ENCODE measurements at regions not wholly inside any gene's neighbourhood (a gene's known extent, or its start where the extent isn't known, plus 50 kb on each side); places are given as distances from the start of the nearest gene placed in this dataset.

- no peak for TF ChIP-seq ZNF462 (CRISPR knock-in tag; IDR thresholded peaks at IDR 0.05)
Measured at GRCh38 chr20:43859994-43860393, 54.7 kb upstream of the TOX2 start (continued).

- H3K4me3 ChIP-seq, result no peak overlapping the region
- ATAC-seq (no peak), DNase-seq (ENCODE audit: low spot score) (no peak)
- H3K79me2 ChIP-seq (replicated peaks; ENCODE audit: insufficient read depth), result no peaks in the 10 kb centered on the region
- no peak overlapping the region for H3K4me3 Mint-ChIP-seq
- no peaks in the 10 kb centered on the region for H3K4me1 Mint-ChIP-seq
- no peak overlapping the region for H3K4me2 ChIP-seq
- H3K27ac ChIP-seq (ENCODE audit: low read depth), result no peak overlapping the region
- H3F3A ChIP-seq (replicated peaks; ENCODE audit: low read depth), result no peaks in the 10 kb centered on the region
- no peaks in the 10 kb centered on the region for H3K4me1 ChIP-seq (ENCODE audit: insufficient read depth)
- H3K9me2 ChIP-seq (ENCODE audit: insufficient read depth), result no peaks in the 10 kb centered on the region
- no peaks in the 10 kb centered on the region for H3K36me3 Mint-ChIP-seq (ENCODE audit: low read depth)
- H3K27me3 ChIP-seq (ENCODE audit: insufficient read depth), result no peaks in the 10 kb centered on the region
- no peaks in the 10 kb centered on the region for H3K9me3 Mint-ChIP-seq
- H4K20me1 ChIP-seq (replicated peaks; ENCODE audit: insufficient read depth), result no peaks in the 10 kb centered on the region
- peaks cover 4% of the 10 kb centered on the region for H3K27me3 Mint-ChIP-seq (ENCODE audit: insufficient read depth, low read depth, poor library complexity)
- H3K27ac Mint-ChIP-seq, result no peak overlapping the region
- H3K36me3 ChIP-seq (ENCODE audit: insufficient read depth), result no peaks in the 10 kb centered on the region
- H2AFZ ChIP-seq, result no peak overlapping the region
- TF ChIP-seq EZH2phosphoT487 (IDR thresholded peaks at IDR 0.05; ENCODE audit: unreplicated experiment) (no peak), POLR2AphosphoS5 (IDR thresholded peaks at IDR 0.05; ENCODE audit: low read depth) (no peak), REST (IDR thresholded peaks at IDR 0.05; ENCODE audit: unreplicated experiment) (no peak), STAT1 (IDR thresholded peaks at IDR 0.05; ENCODE audit: unreplicated experiment) (no peak), ZNF114 (CRISPR knock-in tag; IDR thresholded peaks at IDR 0.05) (no peak), CREB1 (CRISPR knock-in tag; IDR thresholded peaks at IDR 0.05; ENCODE audit: low read depth) (no peak)
- TF ChIP-seq, protein P1, sequence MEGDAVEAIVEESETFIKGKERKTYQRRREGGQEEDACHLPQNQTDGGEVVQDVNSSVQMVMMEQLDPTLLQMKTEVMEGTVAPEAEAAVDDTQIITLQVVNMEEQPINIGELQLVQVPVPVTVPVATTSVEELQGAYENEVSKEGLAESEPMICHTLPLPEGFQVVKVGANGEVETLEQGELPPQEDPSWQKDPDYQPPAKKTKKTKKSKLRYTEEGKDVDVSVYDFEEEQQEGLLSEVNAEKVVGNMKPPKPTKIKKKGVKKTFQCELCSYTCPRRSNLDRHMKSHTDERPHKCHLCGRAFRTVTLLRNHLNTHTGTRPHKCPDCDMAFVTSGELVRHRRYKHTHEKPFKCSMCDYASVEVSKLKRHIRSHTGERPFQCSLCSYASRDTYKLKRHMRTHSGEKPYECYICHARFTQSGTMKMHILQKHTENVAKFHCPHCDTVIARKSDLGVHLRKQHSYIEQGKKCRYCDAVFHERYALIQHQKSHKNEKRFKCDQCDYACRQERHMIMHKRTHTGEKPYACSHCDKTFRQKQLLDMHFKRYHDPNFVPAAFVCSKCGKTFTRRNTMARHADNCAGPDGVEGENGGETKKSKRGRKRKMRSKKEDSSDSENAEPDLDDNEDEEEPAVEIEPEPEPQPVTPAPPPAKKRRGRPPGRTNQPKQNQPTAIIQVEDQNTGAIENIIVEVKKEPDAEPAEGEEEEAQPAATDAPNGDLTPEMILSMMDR (conservative IDR thresholded peaks at IDR 0.05; ENCODE audit: low read depth in 2 of 2), result no peak
Measured at GRCh38 chr20:43857932-43858331, 56.7 kb upstream of the TOX2 start.
